ENCODE measurements at regions not wholly inside any gene's neighbourhood (a gene's known extent, or its start where the extent isn't known, plus 50 kb on each side); places are given as distances from the start of the nearest gene placed in this dataset.

DNA sequence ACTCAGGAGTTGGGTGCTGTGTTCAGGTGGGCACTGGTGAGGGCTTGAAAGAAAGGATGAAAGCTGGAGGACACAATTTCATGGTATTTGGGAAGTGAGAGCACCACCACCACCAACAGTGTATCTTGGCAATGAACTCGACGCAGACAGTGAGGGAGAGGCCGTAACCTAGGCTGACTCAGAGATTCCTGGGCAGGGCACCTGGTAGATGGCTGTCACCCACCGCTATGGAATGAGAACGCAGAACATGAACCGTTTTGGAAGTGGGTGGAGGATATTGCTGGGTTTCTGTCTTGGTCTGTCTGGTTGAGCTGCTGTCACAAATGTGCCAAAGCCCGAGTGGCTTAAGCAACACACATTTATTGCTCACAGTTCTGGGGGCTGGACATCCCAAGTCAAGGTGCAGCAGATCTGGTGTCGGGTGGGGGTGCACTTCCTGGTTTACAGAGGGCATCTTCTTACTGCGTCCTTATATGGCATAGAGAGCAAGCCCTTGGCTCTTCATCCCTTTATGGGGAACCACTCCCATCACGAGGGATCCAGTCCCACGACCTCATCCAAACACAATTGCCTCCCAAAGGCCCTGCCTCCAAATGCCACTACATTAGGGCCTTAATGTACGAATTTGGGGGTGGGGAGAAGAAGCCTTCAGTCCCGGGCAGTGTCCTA, 246.3 kb downstream of the SIPA1L2 start:
- no peak for DNase-seq (ENCODE audit: low spot score)

DNA sequence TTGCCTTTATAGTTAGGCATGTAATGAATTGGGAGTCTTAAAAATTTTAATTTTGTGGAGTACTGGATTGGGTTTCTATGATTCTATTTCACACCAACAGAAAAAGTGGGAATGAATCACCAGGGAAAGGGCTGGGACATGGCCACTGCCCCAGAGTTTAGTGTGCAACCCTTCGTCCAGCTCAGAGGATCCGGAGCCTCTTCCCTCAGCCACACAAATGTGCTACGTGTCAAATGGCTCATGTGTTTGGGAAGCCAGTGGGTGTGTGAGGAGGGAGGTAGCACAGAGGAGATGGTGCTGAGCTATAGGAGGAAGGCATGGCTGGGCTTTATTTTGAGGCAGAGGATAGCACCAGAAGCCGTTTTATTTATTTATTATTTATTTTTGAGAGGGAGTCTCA, 247.3 kb downstream of the SIPA1L2 start:
- no peak for DNase-seq (ENCODE audit: low spot score)

DNA sequence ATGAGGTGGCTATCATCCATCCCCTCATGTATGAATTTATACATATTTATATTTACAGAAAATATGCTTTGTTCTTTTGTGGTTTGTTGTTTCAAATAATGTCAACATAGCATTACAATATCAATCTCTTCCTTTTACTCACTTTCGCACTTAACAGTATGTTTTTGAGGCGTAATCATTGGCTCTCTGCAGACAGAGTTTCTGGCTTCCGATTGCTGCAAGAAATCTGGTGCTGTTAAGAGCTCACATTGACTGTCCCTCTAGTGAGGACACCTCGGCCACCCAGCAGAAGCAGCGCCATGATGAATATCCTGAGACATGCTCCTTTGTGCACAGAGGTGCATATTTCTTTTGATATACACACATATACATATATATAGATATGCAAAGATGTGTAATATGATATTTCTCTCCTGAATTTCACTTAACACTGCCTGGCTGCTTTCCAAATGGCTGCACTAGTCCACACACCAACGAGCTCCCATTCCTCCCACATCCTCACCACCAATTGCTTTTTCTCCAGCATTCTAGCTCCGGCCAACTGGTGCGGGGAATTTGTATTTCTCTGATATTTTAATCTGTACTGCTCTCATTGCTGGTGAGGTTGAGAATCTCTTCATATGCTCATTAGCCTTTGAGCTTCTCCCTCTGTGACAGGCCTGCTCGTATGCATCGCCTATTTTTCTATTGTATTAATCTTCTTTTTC, 248.4 kb downstream of the SIPA1L2 start:
- DNase-seq (ENCODE audit: low spot score), result no peak

DNA sequence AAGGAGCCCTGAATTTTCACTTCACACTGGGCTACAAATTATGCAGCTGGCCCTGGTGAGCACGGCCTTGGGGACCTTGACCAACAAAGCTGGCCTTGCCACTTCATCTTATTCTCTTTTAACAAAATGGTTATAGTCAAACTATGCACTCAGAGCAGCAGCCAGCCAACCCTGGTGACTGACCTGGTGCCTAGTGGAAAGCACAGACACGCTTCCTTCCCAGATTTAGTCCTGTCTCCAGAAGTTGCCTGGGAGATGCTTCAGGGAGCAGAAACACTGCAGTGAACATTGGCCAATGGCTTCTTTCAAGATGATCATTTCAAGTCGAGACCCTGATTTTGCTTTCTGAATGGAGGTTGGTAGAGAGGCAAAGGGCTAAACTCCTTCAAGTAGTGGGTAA, 249.3 kb downstream of the SIPA1L2 start:
- no peak for DNase-seq (ENCODE audit: low spot score)

DNA sequence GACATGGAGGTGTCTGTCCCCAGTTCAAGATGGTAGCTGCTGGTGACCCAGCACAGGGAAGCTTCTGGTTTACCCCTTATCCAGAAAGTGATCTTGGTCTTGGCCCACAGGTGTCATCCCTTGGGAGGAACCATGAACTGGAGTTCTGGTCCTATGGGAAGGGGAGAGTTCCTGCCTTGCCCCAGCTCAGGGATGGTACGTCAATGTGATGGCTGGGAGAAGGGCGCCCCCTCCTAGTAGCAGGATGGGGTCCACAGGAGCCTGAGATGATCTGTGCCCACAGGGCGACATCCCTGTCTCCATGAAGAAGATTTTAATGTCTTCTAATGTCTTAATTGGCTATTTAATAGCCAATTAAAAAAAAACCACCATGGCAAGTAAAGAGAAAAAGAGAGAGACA, 249.8 kb downstream of the SIPA1L2 start:
- DNase-seq (ENCODE audit: low spot score), result no peak

DNA sequence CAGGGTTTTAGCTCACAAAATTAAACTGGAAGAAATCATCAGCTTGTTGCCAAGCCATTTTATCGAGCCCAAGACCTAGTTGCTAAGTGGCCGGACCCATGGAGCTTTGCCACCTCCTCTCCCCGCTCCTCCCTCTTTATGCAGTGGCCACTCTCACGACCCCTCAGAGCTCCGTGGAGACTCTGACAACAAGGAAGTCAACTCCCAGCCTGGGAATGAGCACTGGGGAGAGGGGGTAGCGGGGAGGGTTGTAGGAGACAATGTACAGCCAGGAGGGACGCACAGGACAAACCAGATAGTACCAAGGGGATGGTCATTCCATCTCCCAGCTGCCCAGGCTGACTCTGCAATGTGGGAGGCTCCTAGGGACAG, 250.9 kb downstream of the SIPA1L2 start:
- DNase-seq (ENCODE audit: low spot score), result no peak

DNA sequence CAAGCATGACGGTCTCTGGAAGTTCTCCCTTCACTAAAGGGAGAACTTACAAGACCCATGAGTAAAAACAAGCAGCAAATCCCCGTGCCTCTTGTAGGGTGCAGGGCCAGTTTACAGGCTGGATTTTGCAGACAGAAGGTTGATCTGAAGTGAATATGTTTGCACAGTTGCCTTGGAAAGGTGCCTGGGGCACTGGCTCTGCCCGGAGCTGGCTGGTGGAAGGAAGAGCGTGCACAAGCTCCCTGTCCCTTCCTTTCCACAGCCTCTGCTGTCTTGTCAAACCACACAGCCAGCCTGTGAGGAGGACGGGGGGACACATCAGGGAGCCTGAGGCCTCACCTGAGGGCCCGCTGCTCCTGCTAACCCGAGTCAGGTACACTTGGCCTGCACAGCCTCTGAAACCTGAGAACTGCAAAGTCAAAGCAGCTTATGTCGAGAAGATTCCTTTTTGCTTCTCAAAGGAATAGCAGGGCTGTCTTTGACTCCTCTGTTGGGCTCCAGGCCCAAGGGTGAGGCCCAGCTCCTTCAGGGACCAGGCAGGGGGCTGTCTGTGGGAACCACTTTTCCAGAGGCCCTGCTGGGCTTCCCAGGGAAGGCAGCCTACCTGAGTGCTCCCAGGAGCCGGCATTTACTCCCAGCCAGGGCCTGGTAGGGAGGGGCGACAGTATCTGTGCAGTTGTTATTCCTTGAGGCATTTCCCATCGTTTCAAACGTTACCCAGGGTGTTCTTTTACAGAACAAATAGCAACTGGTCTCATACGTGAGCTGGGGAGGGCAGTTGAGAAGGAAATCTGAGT, 251.5 kb downstream of the SIPA1L2 start:
- no peak for DNase-seq (ENCODE audit: low spot score)

DNA sequence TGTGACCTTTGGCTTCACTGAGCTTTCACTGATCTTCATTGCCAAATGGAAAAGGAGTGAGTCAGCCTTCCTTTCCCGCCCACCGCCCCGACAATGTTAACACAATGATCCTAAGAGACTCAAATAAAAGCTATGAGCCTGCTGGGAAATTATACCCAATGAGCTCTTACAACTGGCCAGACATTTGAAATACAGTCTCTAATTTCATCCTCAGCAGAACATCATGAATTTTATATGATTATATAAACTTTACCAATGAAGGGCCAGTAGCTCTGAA, 252.5 kb downstream of the SIPA1L2 start:
- peak; percentile 42 for DNase-seq (ENCODE audit: low spot score)

DNA sequence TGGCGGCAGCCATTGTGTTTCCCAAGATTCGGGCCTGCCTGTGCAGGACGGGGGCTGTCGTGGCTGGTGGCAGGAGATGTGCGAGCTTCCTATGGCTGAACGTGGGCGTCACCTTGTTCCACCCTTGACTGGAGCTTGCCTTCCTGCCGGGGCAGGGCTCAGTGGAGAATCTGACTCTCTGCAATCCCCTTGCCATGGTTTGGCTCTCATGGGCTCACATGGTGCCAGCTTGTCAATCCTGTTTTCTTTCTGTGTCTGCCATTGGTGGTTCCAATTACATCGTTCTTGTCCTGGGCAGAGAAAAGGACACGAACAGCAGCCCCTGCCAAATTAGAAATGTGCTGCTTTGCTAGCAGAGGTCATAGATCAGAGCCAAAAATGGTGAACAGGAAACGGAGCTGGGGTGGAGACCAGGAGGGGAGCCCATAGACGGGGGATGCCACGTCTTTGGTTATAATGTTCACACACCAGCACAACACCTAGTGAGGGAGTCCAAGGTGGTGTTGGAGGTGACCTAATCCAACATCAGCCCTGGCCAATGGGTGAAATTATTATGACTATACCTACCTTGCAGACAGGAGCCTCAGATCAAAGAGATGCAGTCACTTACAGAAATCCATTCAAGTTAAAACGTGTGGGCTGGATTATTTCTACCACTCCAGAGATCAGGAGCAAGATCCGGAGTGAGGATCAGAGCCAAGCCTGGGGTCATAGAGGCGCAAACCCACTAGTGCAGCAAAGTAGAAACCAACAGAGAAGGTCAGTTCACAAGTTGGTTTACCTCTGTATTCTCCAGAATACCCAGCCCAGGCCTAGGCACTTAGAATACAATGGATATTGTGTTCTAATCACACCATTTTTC, 253.1 kb downstream of the SIPA1L2 start:
- DNase-seq (ENCODE audit: low spot score), result no peak

DNA sequence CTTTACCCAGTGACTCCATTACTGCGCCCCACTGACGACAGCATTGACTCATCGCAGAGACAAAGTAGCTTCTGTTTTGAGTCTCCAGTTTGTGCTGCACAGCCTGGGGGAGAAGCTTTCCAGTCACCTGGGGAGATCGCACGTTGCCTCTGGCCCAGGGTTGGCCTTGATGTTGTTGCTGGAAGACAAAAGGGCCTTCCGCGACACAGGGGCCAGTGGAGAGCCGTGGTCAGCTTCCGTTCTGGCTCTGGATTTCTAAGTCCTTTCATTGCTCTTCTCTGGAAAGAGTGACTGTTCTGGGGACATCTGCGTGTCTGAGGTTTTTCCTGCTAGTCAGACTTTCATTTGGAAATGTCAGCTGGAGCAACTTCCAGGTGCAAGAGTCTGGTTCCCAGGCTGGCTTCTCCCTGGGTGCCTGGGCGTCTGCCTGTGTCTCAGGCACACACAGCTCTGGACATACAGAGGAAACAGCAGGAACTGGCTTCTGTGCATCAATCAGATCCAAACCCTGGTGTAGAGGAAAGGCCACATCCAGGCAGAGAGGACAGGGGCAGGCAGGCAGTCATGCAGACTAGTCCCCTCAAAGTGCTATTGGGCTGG, 257.0 kb downstream of the SIPA1L2 start:
- DNase-seq (ENCODE audit: low spot score), result no peak

DNA sequence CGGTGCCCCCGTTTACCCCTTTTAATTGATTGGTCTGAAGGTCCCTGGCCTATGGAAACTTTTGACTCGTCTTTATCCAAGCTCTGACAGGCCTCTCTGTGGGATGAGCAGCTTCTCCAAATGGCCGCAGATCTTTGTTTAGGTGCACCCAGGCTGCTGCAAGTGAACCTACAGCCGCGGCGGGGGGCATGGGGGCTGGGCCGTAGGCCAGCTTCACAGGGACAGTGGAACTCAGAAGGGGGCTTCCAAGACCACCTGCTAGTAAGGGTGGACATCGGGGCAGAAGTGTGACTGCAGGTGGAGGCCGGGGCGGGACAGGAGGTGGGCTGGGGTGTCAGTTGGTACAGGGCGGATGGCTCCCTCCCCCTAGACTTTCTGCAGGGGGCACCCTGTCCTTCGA, 257.5 kb downstream of the SIPA1L2 start:
- no peak for DNase-seq (ENCODE audit: low spot score)

DNA sequence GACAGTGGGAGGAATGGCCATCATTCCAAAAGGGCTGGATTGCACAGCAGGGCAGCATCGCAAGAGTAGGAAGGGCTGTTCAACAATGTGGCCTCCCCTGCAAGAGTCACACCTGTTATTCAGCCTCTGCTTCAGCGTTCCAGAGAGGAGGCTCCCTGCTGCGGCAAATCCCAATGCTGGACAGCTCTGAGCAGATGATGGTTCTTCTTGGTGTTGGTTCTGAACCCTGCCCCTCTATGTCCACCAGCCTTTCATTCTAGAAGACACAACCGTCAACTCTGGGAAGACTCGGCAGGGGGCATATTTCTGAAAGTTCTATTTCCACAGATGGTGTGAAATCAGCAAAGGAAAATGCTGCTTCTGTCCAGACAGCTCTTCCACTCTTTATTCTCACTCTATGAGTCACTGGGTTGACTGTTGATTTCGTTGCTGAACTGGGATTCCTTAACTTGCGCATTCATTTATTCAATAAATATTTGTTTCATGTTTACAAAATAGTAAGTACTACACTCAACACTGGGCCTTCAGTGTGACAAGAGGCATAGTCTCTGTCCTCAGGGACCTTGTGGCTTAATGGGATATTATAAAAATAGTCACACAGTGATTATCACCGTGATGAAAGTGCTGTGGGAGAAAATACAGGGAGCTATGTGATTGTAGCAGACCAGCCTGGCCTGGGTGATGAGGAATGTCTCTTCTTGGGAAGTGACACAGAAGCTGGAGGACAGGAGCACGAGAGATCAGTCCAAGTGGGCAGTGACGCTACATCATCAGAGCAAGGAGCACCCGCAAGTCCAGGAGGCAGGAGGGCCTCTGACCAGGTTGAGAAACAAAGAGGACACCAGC, 260.3 kb downstream of the SIPA1L2 start:
- DNase-seq (ENCODE audit: low spot score), result no peak

DNA sequence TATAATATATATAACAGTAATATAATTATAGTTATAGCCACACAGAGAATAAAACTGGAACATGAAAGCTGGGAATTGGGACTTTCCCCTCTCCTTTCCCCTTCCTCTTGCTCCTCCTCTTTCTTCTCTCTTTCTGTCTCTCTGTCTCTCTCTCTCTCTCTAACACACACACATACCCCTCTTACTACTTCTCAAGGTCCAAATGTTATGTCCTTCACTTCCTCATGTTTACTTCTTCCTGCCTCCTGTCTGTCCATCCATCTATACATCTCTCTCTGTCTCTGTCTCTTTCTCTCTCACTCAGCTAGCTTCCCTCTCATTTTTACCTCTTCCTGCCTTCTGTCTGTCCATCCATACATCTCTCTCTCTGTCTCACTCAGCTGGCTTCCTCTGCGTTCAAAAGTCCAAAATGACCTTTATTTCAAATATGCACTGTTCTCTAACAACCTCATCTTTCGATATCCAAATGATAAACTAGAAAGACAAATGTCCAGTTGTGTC, 261.1 kb downstream of the SIPA1L2 start:
- DNase-seq (ENCODE audit: low spot score), result no peak

DNA sequence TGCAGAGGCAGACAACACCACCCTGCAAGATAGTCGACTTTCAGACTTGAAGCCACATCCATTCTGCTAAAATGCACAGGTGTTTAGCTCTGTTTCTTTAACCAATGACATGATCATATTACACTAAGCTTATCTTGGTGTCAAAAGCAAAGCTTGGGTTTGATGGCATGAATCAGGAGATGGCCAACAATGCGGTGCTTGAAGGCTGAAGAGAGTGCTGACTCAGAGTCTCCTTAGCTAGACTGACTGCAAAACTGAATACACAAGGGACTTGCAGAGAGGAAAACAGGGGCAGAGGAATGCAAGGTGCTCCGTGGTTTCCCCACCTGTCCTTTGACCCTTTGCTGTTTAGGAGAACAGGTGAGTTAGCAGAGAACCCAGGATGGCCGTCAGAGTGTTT, 262.6 kb downstream of the SIPA1L2 start:
- no peak for DNase-seq (ENCODE audit: low spot score)

DNA sequence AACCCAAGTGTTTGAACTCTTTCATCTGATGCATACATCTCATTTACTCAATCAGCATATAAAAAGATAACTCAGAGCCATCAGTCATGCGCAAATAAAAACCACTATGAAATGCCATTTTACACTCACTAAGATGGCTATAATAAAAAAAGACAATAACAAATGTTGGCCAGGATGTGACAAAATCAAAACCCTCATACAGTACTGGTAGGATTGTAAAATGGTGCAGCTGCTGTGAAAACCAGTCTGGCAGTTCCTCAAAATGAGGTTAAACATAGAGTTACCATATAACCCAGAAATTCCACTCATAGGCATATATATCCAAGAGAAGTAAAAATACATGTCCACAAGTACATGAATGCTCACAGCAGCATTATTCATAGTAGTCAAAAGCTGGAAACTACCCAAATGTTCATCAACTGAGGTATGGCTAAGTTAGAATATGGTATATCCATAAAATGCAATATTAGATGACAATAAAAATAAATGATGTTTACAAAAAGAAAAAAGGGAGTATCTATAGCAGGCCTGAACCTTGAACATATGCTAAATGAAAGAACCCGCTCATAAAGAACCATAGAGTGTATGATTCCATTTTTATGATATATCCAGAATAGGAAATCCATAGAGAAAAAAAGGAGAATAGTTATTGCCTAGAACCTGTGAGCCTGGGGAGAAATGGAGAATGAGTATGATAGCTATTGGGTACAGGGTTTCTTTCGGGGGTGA, 265.1 kb downstream of the SIPA1L2 start:
- DNase-seq (ENCODE audit: low spot score), result no peak

DNA sequence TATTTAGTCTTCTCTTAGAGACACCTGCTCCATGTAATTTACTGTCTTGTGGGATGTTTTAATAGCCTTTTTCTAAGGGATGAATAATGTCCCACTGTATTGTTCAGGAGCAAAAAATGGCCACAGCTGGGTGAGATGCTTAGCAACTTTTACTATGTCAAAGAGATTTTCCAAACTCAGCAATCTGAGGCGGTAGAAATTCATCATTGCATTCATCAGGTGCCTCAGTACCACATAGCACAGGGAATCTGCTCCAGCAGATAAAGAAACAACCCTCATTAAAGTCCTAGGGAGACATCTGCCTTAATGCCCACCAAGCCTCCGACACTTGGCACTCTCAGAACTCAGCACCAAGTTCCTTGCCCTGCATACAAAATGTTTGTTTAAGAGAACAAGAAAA, 266.9 kb downstream of the SIPA1L2 start:
- DNase-seq (ENCODE audit: low spot score), result no peak

DNA sequence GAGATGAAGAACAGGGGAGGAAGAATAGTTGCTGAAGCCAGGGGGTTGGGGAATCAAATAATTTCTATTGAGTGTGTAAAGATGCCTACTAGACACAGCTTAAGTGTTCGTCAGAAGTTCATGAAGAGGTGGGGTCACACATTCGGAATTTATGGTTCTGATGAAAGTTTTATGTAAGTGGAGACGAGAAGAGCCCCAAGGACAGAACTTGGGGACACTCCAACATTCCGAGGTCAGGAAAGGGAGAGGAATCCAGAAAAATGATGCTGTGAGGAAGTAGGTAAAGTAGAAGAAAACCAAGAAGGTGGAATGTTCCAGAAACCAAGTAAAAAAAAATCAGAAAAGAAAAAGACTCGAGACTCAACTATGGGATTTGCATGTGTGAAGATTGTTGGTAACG, 272.5 kb downstream of the SIPA1L2 start:
- no peak for DNase-seq (ENCODE audit: low spot score)

DNA sequence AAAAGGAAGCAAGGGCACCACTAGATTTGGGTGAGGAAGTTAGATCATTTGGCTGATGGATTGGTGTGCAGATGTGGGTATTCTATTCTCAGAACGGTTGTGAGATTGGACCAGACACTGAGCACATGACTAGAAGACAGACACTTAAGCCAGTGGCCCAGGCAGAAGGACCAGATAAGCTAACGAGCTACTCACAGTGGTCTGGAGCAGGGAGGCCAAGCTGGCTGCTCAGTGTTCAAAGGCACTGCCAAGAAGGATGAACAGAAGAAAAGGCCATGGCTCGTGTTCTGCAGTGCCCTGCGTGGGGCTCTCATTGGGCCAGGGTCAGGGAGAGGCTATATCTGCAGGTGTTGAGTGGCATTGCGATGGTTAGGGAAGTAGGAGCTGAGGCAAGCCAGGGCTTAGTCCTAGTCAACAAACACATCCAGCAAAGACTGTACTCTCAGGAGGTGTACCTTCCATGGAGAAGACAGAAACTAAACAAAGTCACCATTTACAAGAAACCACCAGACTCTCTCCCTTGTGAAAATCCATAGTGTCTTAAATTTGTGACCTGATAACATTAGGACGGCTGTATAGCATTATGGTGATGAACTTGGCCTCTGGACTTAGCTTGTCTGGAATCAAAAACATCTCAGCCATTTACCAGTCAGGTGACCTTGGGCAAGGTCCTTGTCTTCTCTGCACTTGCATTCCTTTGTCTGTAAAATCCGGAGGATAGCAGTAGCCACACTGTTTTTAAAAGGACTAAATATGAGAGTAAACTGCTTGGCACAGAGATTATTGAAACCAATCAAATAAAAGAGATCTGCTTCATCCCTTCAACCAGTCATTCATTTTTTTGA, 274.5 kb downstream of the SIPA1L2 start:
- DNase-seq (ENCODE audit: low spot score), result no peak

DNA sequence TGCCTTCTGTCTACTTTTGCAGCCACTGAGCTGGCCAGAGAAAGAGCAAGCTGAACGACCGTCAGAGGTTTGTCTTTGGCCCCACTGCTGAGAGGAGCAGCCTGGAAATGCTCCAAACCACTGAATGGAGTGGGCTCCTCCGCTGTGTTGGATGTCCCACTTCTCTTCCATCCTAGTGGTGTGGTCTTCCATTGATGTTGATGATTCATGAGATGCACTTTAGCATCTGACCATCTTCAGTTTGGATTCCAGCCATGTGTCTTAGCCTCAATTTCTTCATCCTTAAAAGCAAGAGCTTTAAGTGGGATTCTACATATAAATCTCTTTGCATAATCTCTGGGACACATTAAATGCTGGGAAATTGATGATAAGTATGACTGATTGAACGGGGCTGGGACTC, 276.9 kb downstream of the SIPA1L2 start:
- no peak for DNase-seq (ENCODE audit: low spot score)

Measured in HT-29 (cell line).